Naive thymus-derived CD8-positive, alpha-beta T cell (primary cell): ENCODE measurements at regions not wholly inside any gene's neighbourhood (a gene's known extent, or its start where the extent isn't known, plus 50 kb on each side); places are given as distances from the start of the nearest gene placed in this dataset.

Experiments used
- ATAC-seq, 2 donors: fragments of 150-1000 bp; cut with Tn5 transposase in 1 of 2; sonication (Bioruptor Pico), chemical (Tn5 transposase) in 1 of 2; 1 replicate in 1 of 2; 2 replicates in 1 of 2; pipeline ENCODE4 v1.10.0; 2021; ENCODE audit warnings: mild to moderate bottlenecking in 2 of 2, moderate library complexity in 2 of 2
- POLR2A ChIA-PET: fragments of 350-600 bp; sonication (Branson Sonifier 250); formaldehyde crosslinking; loops from one replicate; lab custom pipeline; 2021; ENCODE audit warnings: antibody characterized with exemption; lab: Charles Lee
- DNase-seq, 10 donors: peaks; one replicate each; pipeline versions ENCODE4 v3.0.0 to v3.0.0-alpha.2; 2020 to 2022
- H3K27ac Mint-ChIP-seq, 10 donors: one replicate each; pipeline ENCODE4 v1.8.0; 2020 to 2022; ENCODE audit warnings: mild to moderate bottlenecking in 10 of 10, mixed read lengths in 10 of 10, moderate library complexity in 4 of 10, inconsistent platforms in 1 of 10
- H3K27me3 Mint-ChIP-seq, 5 donors: one replicate each; pipeline ENCODE4 v1.8.0; 2021 to 2022; ENCODE audit warnings: mixed read lengths in 5 of 5
- H3K36me3 Mint-ChIP-seq, 3 donors: one replicate each; pipeline ENCODE4 v1.8.0; 2020 to 2022; ENCODE audit warnings: mixed read lengths in 3 of 3, mild to moderate bottlenecking in 2 of 3, inconsistent platforms in 1 of 3
- H3K4me1 Mint-ChIP-seq, 4 donors: one replicate each; pipeline ENCODE4 v1.8.0; 2021 to 2022; ENCODE audit warnings: mixed read lengths in 4 of 4
- H3K4me3 Mint-ChIP-seq, 10 donors: one replicate each; pipeline ENCODE4 v1.8.0; 2020 to 2022; ENCODE audit warnings: mild to moderate bottlenecking in 10 of 10, mixed read lengths in 10 of 10, moderate library complexity in 6 of 10, inconsistent platforms in 1 of 10
- H3K9me3 Mint-ChIP-seq, 9 donors: one replicate each; pipeline ENCODE4 v1.8.0; 2020 to 2022; ENCODE audit warnings: mixed read lengths in 9 of 9, mild to moderate bottlenecking in 3 of 9, inconsistent platforms in 1 of 9, moderate library complexity in 1 of 9

GRCh38 chr6:3573670-3574069 lies 116.8 kb upstream of the SLC22A23 start:
- Mint-ChIP-seq H3K4me3 (no peak overlapping the region), H3K4me1 (peaks cover 0 to 6% (median 0%) of the 10 kb centered on the region in 4 donors), H3K27ac (peak overlapping the region in 1 of 10 donors; percentile 24), H3K9me3 (no peaks in the 10 kb centered on the region), H3K36me3 (no peaks in the 10 kb centered on the region), H3K27me3 (peaks cover 0 to 7% (median 0%) of the 10 kb centered on the region in 5 donors)
- no peak for DNase-seq
- ATAC-seq: no peak
- POLR2A ChIA-PET: no interaction called here

GRCh38 chr6:3571836-3572235 lies 115.0 kb upstream of the SLC22A23 start:
- Mint-ChIP-seq H3K4me3 (no peak overlapping the region), H3K4me1 (peaks cover 0 to 6% (median 0%) of the 10 kb centered on the region in 4 donors), H3K27ac (no peak overlapping the region), H3K9me3 (no peaks in the 10 kb centered on the region), H3K27me3 (peaks cover 0 to 7% (median 0%) of the 10 kb centered on the region in 5 donors), H3K36me3 (no peaks in the 10 kb centered on the region)
- DNase-seq: no peak
- POLR2A ChIA-PET: no interaction called here
- no peak for ATAC-seq

GRCh38 chr6:3571250-3571681 lies 114.4 kb upstream of the SLC22A23 start:
- no peak overlapping the region for H3K27ac Mint-ChIP-seq
- ATAC-seq: no peak
- H3K27me3 Mint-ChIP-seq: peaks cover 0 to 7% (median 0%) of the 10 kb centered on the region in 5 donors
- POLR2A ChIA-PET: no interaction called here
- H3K36me3 Mint-ChIP-seq: no peaks in the 10 kb centered on the region
- H3K9me3 Mint-ChIP-seq: no peaks in the 10 kb centered on the region
- DNase-seq: no peak
- H3K4me1 Mint-ChIP-seq: peaks cover 0 to 6% (median 0%) of the 10 kb centered on the region in 4 donors
- H3K4me3 Mint-ChIP-seq: no peak overlapping the region

- no peak overlapping the region for H3K27ac Mint-ChIP-seq
- peaks cover 0 to 7% (median 0%) of the 10 kb centered on the region in 5 donors for H3K27me3 Mint-ChIP-seq
- no peak for DNase-seq
- ATAC-seq: no peak
- POLR2A ChIA-PET: no interaction called here
- no peak overlapping the region for H3K4me3 Mint-ChIP-seq
- H3K36me3 Mint-ChIP-seq: no peaks in the 10 kb centered on the region
- H3K9me3 Mint-ChIP-seq: no peaks in the 10 kb centered on the region
- peaks cover 0 to 6% (median 0%) of the 10 kb centered on the region in 4 donors for H3K4me1 Mint-ChIP-seq
Observed at GRCh38 chr6:3569816-3570215, 113.0 kb upstream of the SLC22A23 start.

GRCh38 chr6:3568396-3569082 lies 111.7 kb upstream of the SLC22A23 start:
- DNase-seq (no peak), ATAC-seq (no peak)
- peaks cover 0 to 8% (median 0%) of the 10 kb centered on the region in 5 donors for H3K27me3 Mint-ChIP-seq
- H3K36me3 Mint-ChIP-seq: peaks cover 0 to 4% (median 0%) of the 10 kb centered on the region in 3 donors
- no peak overlapping the region for H3K4me3 Mint-ChIP-seq
- H3K27ac Mint-ChIP-seq: no peak overlapping the region
- POLR2A ChIA-PET: no interaction called here
- no peaks in the 10 kb centered on the region for H3K9me3 Mint-ChIP-seq
- peaks cover 0 to 4% (median 0%) of the 10 kb centered on the region in 4 donors for H3K4me1 Mint-ChIP-seq

GRCh38 chr6:3566812-3567211 lies 110.0 kb upstream of the SLC22A23 start:
- H3K4me1 Mint-ChIP-seq: peaks cover 0 to 3% (median 0%) of the 10 kb centered on the region in 4 donors
- no peak for DNase-seq
- no peaks in the 10 kb centered on the region for H3K9me3 Mint-ChIP-seq
- peaks cover 0 to 4% (median 0%) of the 10 kb centered on the region in 3 donors for H3K36me3 Mint-ChIP-seq
- no peak for ATAC-seq
- POLR2A ChIA-PET: no interaction called here
- peaks cover 0 to 8% (median 0%) of the 10 kb centered on the region in 5 donors for H3K27me3 Mint-ChIP-seq
- H3K4me3 Mint-ChIP-seq: no peak overlapping the region
- H3K27ac Mint-ChIP-seq: no peak overlapping the region

- Mint-ChIP-seq H3K4me1 (peaks cover 0 to 3% (median 0%) of the 10 kb centered on the region in 4 donors), H3K36me3 (peaks cover 0 to 4% (median 0%) of the 10 kb centered on the region in 3 donors), H3K27ac (no peak overlapping the region), H3K9me3 (no peaks in the 10 kb centered on the region), H3K27me3 (peaks cover 0 to 3% (median 0%) of the 10 kb centered on the region in 5 donors), H3K4me3 (no peak overlapping the region)
- POLR2A ChIA-PET: no interaction called here
- DNase-seq (no peak), ATAC-seq (no peak)
Observed at GRCh38 chr6:3565291-3565690, 108.4 kb upstream of the SLC22A23 start.

GRCh38 chr6:3561725-3562124 lies 104.9 kb upstream of the SLC22A23 start:
- Mint-ChIP-seq H3K27ac (no peak overlapping the region), H3K4me1 (peaks cover 0 to 3% (median 0%) of the 10 kb centered on the region in 4 donors), H3K27me3 (peaks cover 2 to 19% (median 6%) of the 10 kb centered on the region in 5 donors), H3K36me3 (peaks cover 0 to 4% (median 0%) of the 10 kb centered on the region in 3 donors), H3K9me3 (peaks cover 0 to 2% (median 0%) of the 10 kb centered on the region in 9 donors), H3K4me3 (no peak overlapping the region)
- POLR2A ChIA-PET: interaction anchor here (0.7 kb wide), 1 partner anchor 44 kb away, joined by 3 read pairs; no protein-coding TSS in a partner anchor
- DNase-seq (no peak), ATAC-seq (no peak)

- POLR2A ChIA-PET: no interaction called here
- H3K36me3 Mint-ChIP-seq: peaks cover 0 to 4% (median 0%) of the 10 kb centered on the region in 3 donors
Observed at GRCh38 chr6:3560211-3560610, 103.4 kb upstream of the SLC22A23 start.

GRCh38 chr6:3559561-3559960 lies 102.7 kb upstream of the SLC22A23 start:
- POLR2A ChIA-PET: no interaction called here
- peak overlapping the region in 1 of 10 donors; percentile 58 for H3K27ac Mint-ChIP-seq
- peaks cover 0 to 3% (median 0%) of the 10 kb centered on the region in 4 donors for H3K4me1 Mint-ChIP-seq
- peaks cover 0 to 4% (median 0%) of the 10 kb centered on the region in 3 donors for H3K36me3 Mint-ChIP-seq
- H3K27me3 Mint-ChIP-seq: peaks cover 2 to 19% (median 7%) of the 10 kb centered on the region in 5 donors
- peaks cover 0 to 2% (median 0%) of the 10 kb centered on the region in 9 donors for H3K9me3 Mint-ChIP-seq
- no peak overlapping the region for H3K4me3 Mint-ChIP-seq
- ATAC-seq: no peak
- DNase-seq: no peak

More at GRCh38 chr6:3560211-3560610, 103.4 kb upstream of the SLC22A23 start:
- DNase-seq (no peak), ATAC-seq (no peak)
- Mint-ChIP-seq H3K4me1 (peaks cover 0 to 3% (median 0%) of the 10 kb centered on the region in 4 donors), H3K27ac (no peak overlapping the region), H3K9me3 (peaks cover 0 to 2% (median 0%) of the 10 kb centered on the region in 9 donors), H3K4me3 (no peak overlapping the region), H3K27me3 (peaks cover 2 to 19% (median 7%) of the 10 kb centered on the region in 5 donors)

GRCh38 chr6:3557336-3557735 lies 100.5 kb upstream of the SLC22A23 start:
- Mint-ChIP-seq H3K27ac (no peak overlapping the region), H3K9me3 (peaks cover 0 to 15% (median 3%) of the 10 kb centered on the region in 9 donors), H3K27me3 (peaks cover 4 to 24% (median 7%) of the 10 kb centered on the region in 5 donors), H3K4me1 (no peaks in the 10 kb centered on the region), H3K4me3 (no peak overlapping the region), H3K36me3 (peaks cover 0 to 7% (median 0%) of the 10 kb centered on the region in 3 donors)
- ATAC-seq: no peak
- POLR2A ChIA-PET: no interaction called here
- no peak for DNase-seq

GRCh38 chr6:3553254-3553653 lies 96.4 kb upstream of the SLC22A23 start:
- Mint-ChIP-seq H3K27me3 (peaks cover under 1 to 25% (median 3%) of the 10 kb centered on the region in 5 donors), H3K36me3 (peaks cover 0 to 12% (median 0%) of the 10 kb centered on the region in 3 donors), H3K4me3 (no peak overlapping the region), H3K4me1 (no peaks in the 10 kb centered on the region), H3K27ac (no peak overlapping the region), H3K9me3 (peaks cover 0 to 26% (median 4%) of the 10 kb centered on the region in 9 donors)
- POLR2A ChIA-PET: no interaction called here
- DNase-seq (no peak), ATAC-seq (no peak)
